ENCODE measurements at regions not wholly inside any gene's neighbourhood (a gene's known extent, or its start where the extent isn't known, plus 50 kb on each side); places are given as distances from the start of the nearest gene placed in this dataset.

DNA sequence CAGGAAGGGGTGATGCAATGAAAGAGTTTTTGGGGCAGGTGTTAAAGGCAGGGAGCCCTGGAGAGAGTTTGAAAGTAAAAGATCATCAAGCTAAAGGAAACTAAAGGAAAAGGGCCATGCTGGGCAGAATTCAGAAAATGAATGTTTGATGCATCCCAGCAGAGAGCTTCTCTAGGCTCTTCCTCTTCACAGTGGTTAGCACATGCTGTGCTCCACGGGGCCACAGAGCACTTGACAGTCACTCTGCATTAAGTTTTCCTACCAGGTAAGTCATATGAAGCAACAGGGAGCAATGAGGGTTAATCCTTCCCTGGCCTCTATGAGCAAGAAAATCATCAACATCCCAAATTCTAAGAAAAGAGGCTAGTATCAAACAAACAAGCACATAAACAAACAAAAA is 895.2 kb downstream of the TRIB2 start:
- TF ChIP-seq, protein P1, sequence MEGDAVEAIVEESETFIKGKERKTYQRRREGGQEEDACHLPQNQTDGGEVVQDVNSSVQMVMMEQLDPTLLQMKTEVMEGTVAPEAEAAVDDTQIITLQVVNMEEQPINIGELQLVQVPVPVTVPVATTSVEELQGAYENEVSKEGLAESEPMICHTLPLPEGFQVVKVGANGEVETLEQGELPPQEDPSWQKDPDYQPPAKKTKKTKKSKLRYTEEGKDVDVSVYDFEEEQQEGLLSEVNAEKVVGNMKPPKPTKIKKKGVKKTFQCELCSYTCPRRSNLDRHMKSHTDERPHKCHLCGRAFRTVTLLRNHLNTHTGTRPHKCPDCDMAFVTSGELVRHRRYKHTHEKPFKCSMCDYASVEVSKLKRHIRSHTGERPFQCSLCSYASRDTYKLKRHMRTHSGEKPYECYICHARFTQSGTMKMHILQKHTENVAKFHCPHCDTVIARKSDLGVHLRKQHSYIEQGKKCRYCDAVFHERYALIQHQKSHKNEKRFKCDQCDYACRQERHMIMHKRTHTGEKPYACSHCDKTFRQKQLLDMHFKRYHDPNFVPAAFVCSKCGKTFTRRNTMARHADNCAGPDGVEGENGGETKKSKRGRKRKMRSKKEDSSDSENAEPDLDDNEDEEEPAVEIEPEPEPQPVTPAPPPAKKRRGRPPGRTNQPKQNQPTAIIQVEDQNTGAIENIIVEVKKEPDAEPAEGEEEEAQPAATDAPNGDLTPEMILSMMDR (conservative IDR thresholded peaks at IDR 0.05; ENCODE audit: low read depth in 2 of 2) = no peak
- TF ChIP-seq EZH2 (IDR thresholded peaks at IDR 0.05; ENCODE audit: low read depth, unreplicated experiment) (no peak), POLR2AphosphoS5 (IDR thresholded peaks at IDR 0.05; ENCODE audit: low read depth) (no peak), EZH2phosphoT487 (IDR thresholded peaks at IDR 0.05; ENCODE audit: unreplicated experiment) (no peak), NANOG (IDR thresholded peaks at IDR 0.05; ENCODE audit: borderline replicate concordance) (no peak)
- TF ChIP-seq, protein P2, sequence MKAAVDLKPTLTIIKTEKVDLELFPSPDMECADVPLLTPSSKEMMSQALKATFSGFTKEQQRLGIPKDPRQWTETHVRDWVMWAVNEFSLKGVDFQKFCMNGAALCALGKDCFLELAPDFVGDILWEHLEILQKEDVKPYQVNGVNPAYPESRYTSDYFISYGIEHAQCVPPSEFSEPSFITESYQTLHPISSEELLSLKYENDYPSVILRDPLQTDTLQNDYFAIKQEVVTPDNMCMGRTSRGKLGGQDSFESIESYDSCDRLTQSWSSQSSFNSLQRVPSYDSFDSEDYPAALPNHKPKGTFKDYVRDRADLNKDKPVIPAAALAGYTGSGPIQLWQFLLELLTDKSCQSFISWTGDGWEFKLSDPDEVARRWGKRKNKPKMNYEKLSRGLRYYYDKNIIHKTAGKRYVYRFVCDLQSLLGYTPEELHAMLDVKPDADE (IDR thresholded peaks at IDR 0.05) = no peak
